Ovary (tissue), 7 donors: ENCODE measurements at regions not wholly inside any gene's neighbourhood (a gene's known extent, or its start where the extent isn't known, plus 50 kb on each side); places are given as distances from the start of the nearest gene placed in this dataset.
"Not testable (repeated sequence)": the region's sequence is repeated elsewhere in the genome, so short reads cannot be mapped to it uniquely, and the experiment has no call there.

ENCODE experiments used
- DNase-seq, 5 donors: peaks; one replicate each; pipeline ENCODE4 v3.0.0-alpha.2; 2019 to 2020
- H3K27ac ChIP-seq, 2 donors: fragments of 200-600 bp; one replicate each; pipeline versions ENCODE4 v1.5.1 to v1.8.0; 2019 to 2022
- H3K27me3 ChIP-seq: fragments of 200-600 bp; one replicate; pipeline ENCODE4 v1.8.0; 2022
- H3K36me3 ChIP-seq: fragments of 200-600 bp; sonication (generic); one replicate; pipeline ENCODE4 v1.5.1; 2019
- H3K4me1 ChIP-seq: one replicate; pipeline ENCODE4 v1.8.1; 2013; ENCODE audit warnings: mild to moderate bottlenecking, moderate library complexity; ENCODE audit not compliant: insufficient read depth
- H3K4me3 ChIP-seq: fragments of 200-600 bp; sonication (generic); one replicate; pipeline ENCODE4 v1.5.1; 2017
- H3K9me3 ChIP-seq, 2 donors: fragments of 200-600 bp in 1 of 2; sonication (generic) in 1 of 2; one replicate each; pipeline versions ENCODE4 v1.5.1 to v1.8.1; 2013 to 2019; ENCODE audit warnings: mild to moderate bottlenecking in 1 of 2, moderate library complexity in 1 of 2
- EP300 ChIP-seq: sonication (generic); formaldehyde crosslinking; IDR thresholded peaks from one replicate; pipeline ENCODE4 v1.6.1; 2017; ENCODE audit warnings: antibody characterized with exemption
- POLR2A ChIP-seq: fragments of 450-650 bp; IDR thresholded peaks from one replicate; pipeline ENCODE4 v1.6.1; 2017; ENCODE audit warnings: antibody characterized with exemption, mild to moderate bottlenecking, moderate library complexity
- WGBS, 3 donors: extraction: QIAGEN DNeasy Blood & Tissue Kit in 1 of 3; methylation state at CpG; one replicate each; pipeline versions ENCODE4 v1.1.5 to v1.1.7; 2013 to 2017; 5-methylcytosine and 5-hydroxymethylcytosine counted together
- intact Hi-C, 4 donors: fragments of 100-400 bp; cut with DNase I; formaldehyde crosslinking; loops; one replicate each; pipeline versions ENCODE4 v1.11.0 to v1.15.1; 2022 to 2023
- TF ChIP-seq, protein P1 (sequence below), 3 donors: fragments of 450-650 bp in 2 of 3; fragments of 200-600 bp in 1 of 3; IDR thresholded peaks; one replicate each; pipeline versions ENCODE4 v1.5.1 to v1.8.0; 2016 to 2022; ENCODE audit warnings: antibody characterized with exemption in 3 of 3, mild to moderate bottlenecking in 1 of 3
- donor health status: DM: no; HTN: no; CAD: no; lungs with moderate emphysema.
- donor health status: DM: no; HTN: no; CAD: no.
- donor health status: Bipolar disorder and iron deficiency.
- donor health status: DM: no; HTN: no; CAD: no.
- donor health status: DM: yes; HTN: yes; CAD: no.

DNA sequence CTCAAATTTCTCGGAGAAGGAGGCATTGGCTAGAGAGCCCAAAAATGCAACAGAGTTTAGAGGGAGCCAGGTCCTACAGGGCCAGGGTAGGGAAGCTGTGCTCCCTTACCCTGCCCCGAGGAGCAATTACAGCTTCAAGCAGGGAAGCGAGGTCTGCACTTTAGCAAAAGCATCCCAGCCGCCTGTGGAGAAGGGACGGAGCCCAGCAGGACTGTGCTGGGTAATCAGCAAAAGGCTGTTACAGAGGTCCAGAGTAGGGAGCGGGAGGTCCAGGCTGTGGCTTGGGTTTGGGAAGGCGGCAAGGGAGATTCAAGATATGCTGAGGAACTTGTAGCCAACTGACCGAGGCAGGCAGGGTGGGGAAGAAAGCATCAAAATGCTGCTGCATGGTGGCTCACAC lies 162.6 kb downstream of the TMEM132E start:
- 45 to 63% (median 58%) methylated on average over 8 of the region's 8 CpGs for WGBS, 3 donors
- no peak for DNase-seq

DNA sequence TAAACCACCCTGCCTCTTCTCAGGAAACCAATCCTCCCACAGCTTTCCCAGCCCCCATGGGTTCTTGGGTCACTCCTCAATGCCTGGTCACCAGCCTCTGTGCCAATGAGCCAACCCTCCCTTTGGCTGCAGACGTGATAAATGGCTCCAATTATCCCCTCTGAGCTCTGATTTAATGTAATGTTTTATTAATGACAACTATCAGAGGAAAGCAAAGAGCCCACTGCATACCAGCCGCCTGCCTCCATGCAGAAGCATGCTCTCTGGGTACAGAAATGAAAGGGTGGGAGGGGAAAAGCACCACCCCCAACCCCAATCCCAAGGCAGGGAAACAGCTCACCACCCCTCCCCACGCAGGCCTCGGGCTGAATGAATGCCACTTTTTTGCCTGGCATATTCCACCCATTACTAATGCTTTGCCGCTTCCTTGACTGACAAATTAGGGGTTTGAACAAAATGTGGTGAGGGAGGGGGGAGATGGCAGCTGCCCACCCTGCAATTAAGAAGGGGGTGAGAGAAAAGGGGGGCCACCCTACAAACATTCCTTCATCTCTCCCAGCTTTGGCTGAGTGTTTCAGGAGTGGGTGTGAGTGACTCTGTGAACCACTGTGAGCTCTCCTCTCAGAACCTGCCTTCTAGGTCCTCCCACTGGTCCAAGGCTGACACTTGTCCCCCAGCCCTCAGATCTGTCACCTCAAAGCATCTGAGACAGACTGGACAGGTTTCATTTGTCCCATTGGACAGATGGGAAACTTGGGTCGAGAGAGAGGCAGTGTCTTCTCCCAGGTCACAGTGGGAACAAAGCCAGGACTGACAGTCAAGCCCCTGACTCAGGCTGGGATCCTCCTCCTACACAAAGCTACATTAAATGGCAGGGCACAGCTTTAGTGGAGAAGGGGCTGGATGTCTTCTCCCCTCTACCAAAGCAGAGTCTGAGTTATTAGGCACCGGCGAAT lies 161.5 kb downstream of the TMEM132E start:
- intact Hi-C loops, result loop anchor here in 1 of 4 donors (10.0 kb wide), 1 partner anchor 56 kb away; no protein-coding TSS in a partner anchor
- no peak for DNase-seq
- WGBS, 3 donors, result 44 to 50% (median 47%) methylated on average over 8 of the region's 8 CpGs

More for the DNA sequence above, 162.6 kb downstream of the TMEM132E start:
- TF ChIP-seq EP300 (no peak), POLR2A (no peak)
- TF ChIP-seq, protein P1, sequence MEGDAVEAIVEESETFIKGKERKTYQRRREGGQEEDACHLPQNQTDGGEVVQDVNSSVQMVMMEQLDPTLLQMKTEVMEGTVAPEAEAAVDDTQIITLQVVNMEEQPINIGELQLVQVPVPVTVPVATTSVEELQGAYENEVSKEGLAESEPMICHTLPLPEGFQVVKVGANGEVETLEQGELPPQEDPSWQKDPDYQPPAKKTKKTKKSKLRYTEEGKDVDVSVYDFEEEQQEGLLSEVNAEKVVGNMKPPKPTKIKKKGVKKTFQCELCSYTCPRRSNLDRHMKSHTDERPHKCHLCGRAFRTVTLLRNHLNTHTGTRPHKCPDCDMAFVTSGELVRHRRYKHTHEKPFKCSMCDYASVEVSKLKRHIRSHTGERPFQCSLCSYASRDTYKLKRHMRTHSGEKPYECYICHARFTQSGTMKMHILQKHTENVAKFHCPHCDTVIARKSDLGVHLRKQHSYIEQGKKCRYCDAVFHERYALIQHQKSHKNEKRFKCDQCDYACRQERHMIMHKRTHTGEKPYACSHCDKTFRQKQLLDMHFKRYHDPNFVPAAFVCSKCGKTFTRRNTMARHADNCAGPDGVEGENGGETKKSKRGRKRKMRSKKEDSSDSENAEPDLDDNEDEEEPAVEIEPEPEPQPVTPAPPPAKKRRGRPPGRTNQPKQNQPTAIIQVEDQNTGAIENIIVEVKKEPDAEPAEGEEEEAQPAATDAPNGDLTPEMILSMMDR (IDR thresholded peaks at IDR 0.05), result no peak
- intact Hi-C loops, result loop anchor here in 1 of 4 donors (10.0 kb wide), 1 partner anchor 57 kb away; no protein-coding TSS in a partner anchor
- Histone ChIP-seq H3K9me3 (no peaks in the 10 kb centered on the region), H3K4me3 (no peak overlapping the region), H3K27ac (no peak overlapping the region), H3K36me3 (no peaks in the 10 kb centered on the region), H3K27me3 (no peaks in the 10 kb centered on the region), H3K4me1 (no peaks in the 10 kb centered on the region)

DNA sequence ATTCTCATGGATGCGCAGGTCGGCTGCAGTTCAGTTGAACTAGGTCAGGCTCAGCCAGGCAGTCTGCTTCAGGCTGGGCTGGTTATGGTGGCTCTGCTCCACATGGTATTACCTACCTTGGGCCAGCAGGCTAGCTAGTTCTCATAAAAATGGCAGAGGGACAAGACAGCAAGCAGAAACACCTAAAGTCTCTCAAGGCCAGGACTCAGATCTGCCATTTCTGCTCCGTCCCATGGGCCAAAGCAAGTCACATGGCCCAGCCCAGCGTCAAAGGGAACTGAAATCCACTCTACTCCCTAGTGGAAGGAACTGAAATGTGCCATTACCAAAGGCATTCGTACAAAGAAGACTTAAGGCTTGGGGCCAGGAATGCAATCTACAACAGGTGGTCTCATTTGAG lies 160.0 kb downstream of the TMEM132E start:
- Histone ChIP-seq H3K4me3 (no peak overlapping the region), H3K4me1 (no peaks in the 10 kb centered on the region), H3K27me3 (no peaks in the 10 kb centered on the region), H3K27ac (no peak overlapping the region), H3K36me3 (no peaks in the 10 kb centered on the region), H3K9me3 (no peaks in the 10 kb centered on the region)
- no peak for DNase-seq
- intact Hi-C loops, result no loop called here
- TF ChIP-seq, protein P1 (IDR thresholded peaks at IDR 0.05), result no peak
- no peak for TF ChIP-seq POLR2A
- 59 to 65% (median 61%) methylated on average over 5 of the region's 5 CpGs for WGBS, 3 donors

More for the DNA sequence above, 161.5 kb downstream of the TMEM132E start:
- no peaks in the 10 kb centered on the region for H3K9me3 ChIP-seq
- H3K36me3 ChIP-seq, result no peaks in the 10 kb centered on the region
- no peak overlapping the region for H3K27ac ChIP-seq
- TF ChIP-seq POLR2A (no peak), EP300 (no peak)
- TF ChIP-seq, protein P1 (IDR thresholded peaks at IDR 0.05), result no peak
- no peak overlapping the region for H3K4me3 ChIP-seq
- no peaks in the 10 kb centered on the region for H3K4me1 ChIP-seq
- no peaks in the 10 kb centered on the region for H3K27me3 ChIP-seq

DNA sequence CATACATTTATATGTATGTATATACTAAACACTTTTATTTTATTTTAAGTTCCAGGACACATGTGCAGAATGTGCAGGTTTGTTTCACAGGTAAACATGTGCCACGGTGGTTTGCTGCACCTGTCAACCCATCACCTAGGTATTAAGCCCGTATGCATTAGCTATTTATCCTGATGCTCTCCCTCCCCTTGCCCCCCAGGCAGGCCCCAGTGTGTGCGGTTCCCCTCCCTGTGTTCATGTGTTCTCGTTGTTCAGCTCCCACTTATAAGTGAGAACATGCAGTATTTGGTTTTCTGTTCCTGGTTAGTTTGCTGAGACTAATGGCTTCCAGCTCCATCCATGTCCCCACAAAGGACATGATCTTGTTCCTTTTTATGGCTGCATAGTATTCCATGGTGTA lies 158.3 kb downstream of the TMEM132E start:
- H3K27me3 ChIP-seq, H3K4me1 ChIP-seq, H3K27ac ChIP-seq, intact Hi-C loops, H3K4me3 ChIP-seq, DNase-seq, H3K9me3 ChIP-seq, H3K36me3 ChIP-seq: not testable (repeated sequence)
- WGBS, 3 donors, result 64 to 94% (median 72%) methylated on average over 4 of the region's 4 CpGs

DNA sequence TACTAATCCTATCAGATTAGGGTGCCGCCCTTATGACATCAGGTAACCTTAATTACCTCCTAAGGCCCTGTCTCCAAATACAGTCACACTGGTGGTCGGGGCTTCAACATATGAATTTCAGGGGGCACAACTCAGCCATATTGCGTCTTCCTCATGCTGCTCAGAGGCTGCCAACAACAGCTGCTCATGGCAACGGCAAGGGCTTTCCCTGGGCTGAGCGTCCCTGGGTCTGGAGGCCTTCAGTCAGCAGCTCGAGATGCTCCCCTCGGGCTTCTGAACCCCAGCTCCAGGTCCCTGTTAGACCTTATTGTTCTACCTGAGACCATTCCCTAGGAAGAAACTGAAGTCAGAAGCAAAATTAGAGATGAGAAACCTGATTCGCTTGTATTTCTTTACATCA lies 157.2 kb downstream of the TMEM132E start:
- no peak for DNase-seq
- Histone ChIP-seq H3K27me3 (no peaks in the 10 kb centered on the region), H3K9me3 (no peaks in the 10 kb centered on the region), H3K4me3 (no peak overlapping the region), H3K36me3 (no peaks in the 10 kb centered on the region), H3K4me1 (no peaks in the 10 kb centered on the region), H3K27ac (no peak overlapping the region)
- TF ChIP-seq EP300 (no peak), POLR2A (no peak)
- TF ChIP-seq, protein P1 (IDR thresholded peaks at IDR 0.05), result no peak
- 63 to 75% (median 63%) methylated on average over 8 of the region's 8 CpGs for WGBS, 3 donors
- intact Hi-C loops, result no loop called here
